GM23338 (cell line): ENCODE measurements at regions not wholly inside any gene's neighbourhood (a gene's known extent, or its start where the extent isn't known, plus 50 kb on each side); places are given as distances from the start of the nearest gene placed in this dataset.

Experiments
- ATAC-seq: fragments of 200-7000 bp; cut with Tn5 transposase; 3 replicates; pipeline ENCODE4 v1.9.1; 2020
- DNase-seq: peaks from one replicate; pipeline ENCODE4 v3.0.0-alpha.2; 2015; ENCODE audit warnings: low spot score
- H2AFZ ChIP-seq: fragments of 200-600 bp; sonication (generic); 2 replicates; pipeline ENCODE4 v1.8.0; 2016; ENCODE audit warnings: antibody characterized with exemption, mild to moderate bottlenecking, moderate library complexity
- H3F3A ChIP-seq: fragments of 200-600 bp; sonication (generic); replicated peaks from 2 replicates; pipeline ENCODE4 v1.8.0; 2017; ENCODE audit warnings: antibody characterized with exemption, mixed run types, low read depth
- H3K27ac ChIP-seq: fragments of 200-600 bp; sonication (generic); 2 replicates; pipeline ENCODE4 v1.6.1; 2016; ENCODE audit warnings: low read depth
- H3K27me3 ChIP-seq: fragments of 200-600 bp; sonication (generic); 2 replicates; pipeline ENCODE4 v1.8.0; 2016; ENCODE audit warnings: mild to moderate bottlenecking, mixed run types, moderate library complexity; ENCODE audit not compliant: insufficient read depth
- H3K36me3 ChIP-seq: fragments of 200-600 bp; sonication (generic); 2 replicates; pipeline ENCODE4 v1.8.0; 2016; ENCODE audit warnings: mild to moderate bottlenecking; ENCODE audit not compliant: insufficient read depth
- H3K4me1 ChIP-seq: fragments of 200-600 bp; sonication (generic); 2 replicates; pipeline ENCODE4 v1.8.0; 2016; ENCODE audit warnings: mild to moderate bottlenecking, moderate library complexity; ENCODE audit not compliant: insufficient read depth
- H3K4me2 ChIP-seq: fragments of 200-600 bp; sonication (generic); 2 replicates; pipeline ENCODE4 v1.7.1; 2017; ENCODE audit warnings: mixed run types
- H3K4me3 ChIP-seq: fragments of 200-600 bp; sonication (generic); 2 replicates; pipeline ENCODE4 v1.6.1; 2016; ENCODE audit warnings: mixed run types
- H3K79me2 ChIP-seq: fragments of 200-600 bp; sonication (generic); replicated peaks from 2 replicates; pipeline ENCODE4 v1.8.0; 2017; ENCODE audit warnings: mild to moderate bottlenecking; ENCODE audit not compliant: insufficient read depth
- H3K9me2 ChIP-seq: fragments of 200-600 bp; sonication (generic); 2 replicates; pipeline ENCODE4 v1.8.0; 2017; ENCODE audit not compliant: insufficient read depth
- H4K20me1 ChIP-seq: fragments of 200-600 bp; sonication (generic); replicated peaks from 2 replicates; pipeline ENCODE4 v1.8.0; 2017; ENCODE audit warnings: mild to moderate bottlenecking; ENCODE audit not compliant: insufficient read depth
- H3K27ac Mint-ChIP-seq: 2 replicates; pipeline ENCODE4 v1.8.0; 2020; ENCODE audit warnings: inconsistent platforms, mild to moderate bottlenecking, moderate library complexity, mixed read lengths
- H3K27me3 Mint-ChIP-seq: 3 replicates; pipeline ENCODE4 v1.8.0; 2022; ENCODE audit warnings: low read depth, mild to moderate bottlenecking, moderate library complexity, mixed read lengths, inconsistent platforms; ENCODE audit not compliant: insufficient read depth, poor library complexity
- H3K36me3 Mint-ChIP-seq: 3 replicates; pipeline ENCODE4 v1.8.0; 2021; ENCODE audit warnings: low read depth, mild to moderate bottlenecking, inconsistent platforms, moderate library complexity, mixed read lengths
- H3K4me1 Mint-ChIP-seq: 3 replicates; pipeline ENCODE4 v1.8.0; 2020; ENCODE audit warnings: mild to moderate bottlenecking, inconsistent platforms, mixed read lengths
- H3K4me3 Mint-ChIP-seq: 3 replicates; pipeline ENCODE4 v1.8.0; 2021; ENCODE audit warnings: moderate library complexity, mild to moderate bottlenecking, inconsistent platforms, mixed read lengths
- H3K9me3 Mint-ChIP-seq: 3 replicates; pipeline ENCODE4 v1.8.0; 2020; ENCODE audit warnings: moderate library complexity, mild to moderate bottlenecking, inconsistent platforms, mixed read lengths
- CREB1 ChIP-seq: fragments of 250-450 bp; sonication (Bioruptor Pico); IDR thresholded peaks from 2 replicates; pipeline ENCODE4 v1.5.0; 2020; ENCODE audit warnings: low read depth, mild to moderate bottlenecking, moderate library complexity
- CTCF ChIP-seq, 2 experiments: fragments of 200-600 bp in 1 of 2; sonication (generic) in 1 of 2; conservative IDR thresholded peaks; 2 replicates each; pipeline versions ENCODE4 v1.5.1 to v1.6.1; 2016 to 2017; ENCODE audit warnings: antibody characterized with exemption in 2 of 2, low read depth in 2 of 2, mild to moderate bottlenecking in 2 of 2, moderate library complexity in 1 of 2
- ETS1 ChIP-seq: IDR thresholded peaks from 2 replicates; pipeline ENCODE4 v1.6.1; 2016; ENCODE audit warnings: antibody characterized with exemption
- EZH2 ChIP-seq: fragments of 200-600 bp; sonication (generic); IDR thresholded peaks from one replicate; pipeline ENCODE4 v1.8.0; 2017; ENCODE audit warnings: antibody characterized with exemption, mild to moderate bottlenecking, low read depth; ENCODE audit not compliant: unreplicated experiment
- EZH2phosphoT487 ChIP-seq: fragments of 200-600 bp; sonication (generic); IDR thresholded peaks from one replicate; pipeline ENCODE4 v1.8.1; 2018; ENCODE audit warnings: antibody characterized with exemption; ENCODE audit not compliant: unreplicated experiment
- JUNB ChIP-seq: IDR thresholded peaks from one replicate; pipeline ENCODE4 v1.6.1; 2016; ENCODE audit warnings: antibody characterized with exemption; ENCODE audit not compliant: unreplicated experiment
- POLR2AphosphoS5 ChIP-seq: IDR thresholded peaks from 2 replicates; pipeline ENCODE4 v1.6.1; 2016; ENCODE audit warnings: antibody characterized with exemption, low read depth
- REST ChIP-seq: IDR thresholded peaks from one replicate; pipeline ENCODE4 v1.6.1; 2018; ENCODE audit warnings: antibody characterized with exemption; ENCODE audit not compliant: unreplicated experiment
- ZNF114 ChIP-seq: fragments of 250-450 bp; sonication (Bioruptor Pico); IDR thresholded peaks from 2 replicates; pipeline ENCODE4 v1.5.0; 2020; ENCODE audit warnings: mild to moderate bottlenecking, moderate library complexity
- ZNF331 ChIP-seq: fragments of 250-450 bp; sonication (Bioruptor Pico); IDR thresholded peaks from 2 replicates; pipeline ENCODE4 v1.5.0; 2020; ENCODE audit warnings: low read depth, mild to moderate bottlenecking, moderate library complexity

GRCh38 chr2:41294331-41294730 lies 753.5 kb upstream of the PKDCC start (continued):
- no peak for TF ChIP-seq REST
- TF ChIP-seq JUNB = no peak
- no peak for TF ChIP-seq ZNF114 (CRISPR knock-in tag)
- no peak for TF ChIP-seq EZH2phosphoT487
- no peak for TF ChIP-seq ZNF331 (CRISPR knock-in tag)
- TF ChIP-seq POLR2AphosphoS5 = no peak
- TF ChIP-seq CREB1 (CRISPR knock-in tag) = no peak

GRCh38 chr2:41313082-41313481 lies 734.7 kb upstream of the PKDCC start:
- Mint-ChIP-seq H3K9me3 (no peaks in the 10 kb centered on the region), H3K36me3 (no peaks in the 10 kb centered on the region), H3K27ac (no peak overlapping the region), H3K4me3 (no peak overlapping the region), H3K4me1 (no peaks in the 10 kb centered on the region), H3K27me3 (no peaks in the 10 kb centered on the region)
- Histone ChIP-seq H3F3A (no peaks in the 10 kb centered on the region), H3K27me3 (no peaks in the 10 kb centered on the region), H2AFZ (peak overlapping the region; percentile 89), H3K36me3 (no peaks in the 10 kb centered on the region), H3K4me1 (no peaks in the 10 kb centered on the region), H3K9me2 (no peaks in the 10 kb centered on the region), H3K4me3 (no peak overlapping the region), H3K79me2 (no peaks in the 10 kb centered on the region), H3K4me2 (no peak overlapping the region), H3K27ac (no peak overlapping the region), H4K20me1 (no peaks in the 10 kb centered on the region)
- DNase-seq (no peak), ATAC-seq (no peak)
- no peak for TF ChIP-seq ZNF114 (CRISPR knock-in tag)

GRCh38 chr2:41314511-41315070 lies 733.2 kb upstream of the PKDCC start:
- H3K27ac Mint-ChIP-seq = no peak overlapping the region
- no peak for TF ChIP-seq EZH2
- TF ChIP-seq CREB1 (CRISPR knock-in tag) = no peak
- no peak for TF ChIP-seq ZNF331 (CRISPR knock-in tag)
- no peak for TF ChIP-seq EZH2phosphoT487
- no peak for TF ChIP-seq CTCF (conservative IDR thresholded peaks at IDR 0.05; ENCODE audit: low read depth in 2 of 2)
- no peak for TF ChIP-seq ETS1

More at GRCh38 chr2:41314511-41315070, 733.2 kb upstream of the PKDCC start:
- Mint-ChIP-seq H3K27me3 (no peaks in the 10 kb centered on the region), H3K4me3 (no peak overlapping the region), H3K4me1 (no peaks in the 10 kb centered on the region), H3K9me3 (no peaks in the 10 kb centered on the region), H3K36me3 (no peaks in the 10 kb centered on the region)
- H3F3A ChIP-seq = no peaks in the 10 kb centered on the region
- H2AFZ ChIP-seq = no peak overlapping the region
- H3K4me3 ChIP-seq = no peak overlapping the region
- no peak for DNase-seq
- no peaks in the 10 kb centered on the region for H3K27me3 ChIP-seq
- no peaks in the 10 kb centered on the region for H4K20me1 ChIP-seq
- no peak for ATAC-seq
- no peaks in the 10 kb centered on the region for H3K9me2 ChIP-seq
- no peak overlapping the region for H3K4me2 ChIP-seq
- H3K27ac ChIP-seq = no peak overlapping the region
- H3K79me2 ChIP-seq = no peaks in the 10 kb centered on the region
- H3K36me3 ChIP-seq = no peaks in the 10 kb centered on the region
- no peaks in the 10 kb centered on the region for H3K4me1 ChIP-seq
